RCC 7860 (cell line): ENCODE measurements at regions not wholly inside any gene's neighbourhood (a gene's known extent, or its start where the extent isn't known, plus 50 kb on each side); places are given as distances from the start of the nearest gene placed in this dataset.
"Not testable (repeated sequence)": the region's sequence is repeated elsewhere in the genome, so short reads cannot be mapped to it uniquely, and the experiment has no call there.

Source experiments
- DNase-seq: peaks from one replicate; pipeline ENCODE4 v3.0.0-alpha.2; 2015; ENCODE audit warnings: low spot score
- FAIRE-seq: peaks from 2 replicates; lab custom pipeline; 2012; peaks lifted over from hg19 to GRCh38; lab: Jason Lieb, UNC

DNA sequence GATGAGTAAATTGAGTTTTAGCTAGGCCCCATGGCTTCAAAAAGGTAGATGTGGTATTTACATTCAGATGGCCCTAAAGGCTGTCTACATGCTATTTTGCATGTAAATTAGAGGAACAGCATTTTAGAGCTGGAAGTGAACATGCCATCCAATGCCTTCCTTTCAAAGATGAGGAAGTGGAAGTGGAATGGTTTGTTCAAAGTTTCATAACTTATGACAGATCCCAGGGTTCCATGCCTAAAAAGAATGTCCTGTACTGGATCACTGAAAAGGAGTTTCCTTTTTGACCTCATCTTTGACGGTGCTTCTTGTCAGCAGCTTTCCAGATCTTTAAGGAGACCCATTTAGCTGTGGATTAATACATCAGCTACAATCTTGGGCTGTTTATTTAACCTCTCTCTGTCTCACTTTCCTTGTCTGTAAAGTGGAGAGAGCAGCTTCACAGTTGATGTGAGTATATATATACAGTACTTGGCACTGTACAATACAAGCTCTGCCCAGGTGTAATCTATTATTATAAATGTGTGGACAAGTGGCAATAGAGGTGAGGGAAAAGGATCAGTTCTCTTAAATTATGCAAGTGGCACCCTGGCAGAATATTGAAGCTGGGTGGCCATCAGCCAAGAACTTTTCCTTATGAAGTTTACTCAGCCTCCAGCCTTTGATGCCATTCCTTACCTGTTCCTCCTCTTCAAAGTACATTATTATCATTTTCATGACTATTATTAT lies 68.7 kb upstream of the GOLGA8B start:
- DNase-seq (no peak), FAIRE-seq (no peak)

DNA sequence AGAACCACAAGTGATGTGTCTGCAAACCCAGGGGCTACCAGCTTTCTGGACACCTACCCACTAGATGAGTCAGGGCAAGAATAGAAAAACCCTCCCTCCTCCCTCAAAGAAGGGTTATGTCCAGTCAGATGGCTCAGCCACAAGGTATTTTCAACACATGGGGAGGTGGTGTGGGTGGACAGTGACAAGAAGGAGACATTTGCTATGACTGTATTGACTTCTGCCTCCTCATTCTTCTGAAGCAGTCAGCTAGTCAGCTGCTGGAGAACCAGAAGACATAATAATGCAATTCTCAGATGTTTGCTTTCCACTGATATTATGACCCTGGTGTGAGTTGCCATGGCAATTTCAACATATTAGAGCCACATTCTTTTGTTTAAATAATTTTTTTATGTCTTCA lies 66.7 kb upstream of the GOLGA8B start:
- FAIRE-seq (no peak), DNase-seq (no peak)

DNA sequence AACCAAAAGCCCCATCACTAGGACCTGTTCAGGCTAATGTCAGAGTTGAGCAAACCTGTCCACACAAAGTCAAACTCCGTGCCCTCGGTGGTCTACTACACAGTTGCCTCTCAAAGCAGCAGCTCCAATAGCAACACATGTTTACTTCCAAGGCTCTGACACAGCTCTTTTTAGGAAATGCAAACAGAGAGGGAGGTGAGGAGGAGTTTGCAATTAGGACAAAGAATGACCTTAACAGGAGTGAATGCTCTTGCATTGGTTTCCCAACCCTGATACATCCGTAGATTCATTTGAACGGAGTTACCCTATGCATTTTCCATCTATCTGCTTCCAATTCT lies 64.8 kb upstream of the GOLGA8B start:
- FAIRE-seq: no peak
- DNase-seq: no peak

DNA sequence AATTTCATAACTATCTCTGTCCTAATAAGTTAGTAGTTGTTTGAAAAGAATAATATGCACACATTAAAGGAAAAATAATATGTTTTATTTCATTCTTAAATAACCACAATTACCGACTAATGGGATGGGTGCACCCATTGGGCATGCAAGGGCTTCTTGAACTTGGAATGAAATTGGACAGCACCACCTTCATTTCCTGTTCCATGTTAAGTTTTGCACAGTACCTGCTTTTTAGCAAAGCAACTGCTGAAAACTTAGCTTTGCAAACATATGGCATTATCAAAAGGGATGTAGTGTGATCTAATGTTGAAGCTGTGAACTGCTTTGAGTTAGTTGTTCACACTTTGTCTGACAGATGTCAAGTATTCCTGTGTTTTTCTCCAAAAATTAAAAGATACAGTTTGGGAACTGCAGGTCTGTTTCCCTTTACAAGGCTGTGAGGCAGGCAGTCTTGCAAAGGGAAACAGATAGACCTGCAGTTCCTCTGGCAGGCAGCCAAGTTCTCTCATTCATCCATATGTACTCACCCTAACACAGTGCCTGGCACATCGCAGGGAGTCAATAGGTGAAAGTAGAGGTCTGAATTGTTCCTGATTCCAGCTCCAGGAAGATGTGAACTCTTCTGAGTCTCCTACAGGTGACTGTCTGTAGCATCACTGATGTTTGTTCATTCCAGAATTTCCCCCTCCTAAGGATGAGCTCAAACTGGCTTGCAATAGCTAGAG lies 64.3 kb upstream of the GOLGA8B start:
- FAIRE-seq: no peak

DNA sequence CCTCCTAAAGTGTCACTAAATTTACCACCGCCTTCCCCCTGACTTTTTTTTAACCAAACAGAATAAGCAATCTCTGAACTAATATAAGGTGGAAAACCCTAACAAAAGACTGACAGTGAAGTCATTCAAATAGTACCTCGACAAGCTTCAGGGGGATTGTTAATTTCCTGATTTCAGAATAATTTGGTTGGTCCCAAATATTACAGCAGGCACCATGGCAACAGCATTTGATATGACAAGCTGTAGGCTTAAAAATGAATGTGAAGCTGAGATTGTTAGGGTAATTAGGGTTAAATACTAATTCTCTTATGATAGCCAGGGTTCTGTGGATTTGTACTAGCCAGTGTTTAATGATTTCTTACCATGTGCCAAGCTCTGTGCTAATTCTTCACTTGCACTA lies 63.5 kb upstream of the GOLGA8B start:
- FAIRE-seq (no peak), DNase-seq (no peak)

More for the DNA sequence above, 64.3 kb upstream of the GOLGA8B start:
- DNase-seq: no peak

DNA sequence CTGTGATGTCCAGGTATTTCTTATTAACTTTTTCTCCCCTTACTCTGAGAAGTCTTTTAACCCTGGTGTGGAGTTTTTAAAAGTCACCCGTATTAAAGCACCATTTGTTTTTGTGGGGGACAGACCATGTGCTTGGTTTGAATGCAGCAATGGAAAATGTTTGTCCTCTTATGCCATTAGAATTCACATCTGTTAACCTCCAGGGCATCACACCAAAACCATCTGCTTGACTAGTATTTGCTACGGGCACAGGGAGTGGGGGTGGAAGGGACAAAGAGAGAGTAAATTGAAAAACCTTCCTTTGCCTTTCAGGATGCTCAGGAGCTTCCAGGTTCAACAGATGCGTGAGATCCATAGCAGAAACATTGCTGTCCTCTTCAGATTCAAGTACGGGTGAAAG lies 61.4 kb upstream of the GOLGA8B start:
- FAIRE-seq: no peak
- DNase-seq: no peak

DNA sequence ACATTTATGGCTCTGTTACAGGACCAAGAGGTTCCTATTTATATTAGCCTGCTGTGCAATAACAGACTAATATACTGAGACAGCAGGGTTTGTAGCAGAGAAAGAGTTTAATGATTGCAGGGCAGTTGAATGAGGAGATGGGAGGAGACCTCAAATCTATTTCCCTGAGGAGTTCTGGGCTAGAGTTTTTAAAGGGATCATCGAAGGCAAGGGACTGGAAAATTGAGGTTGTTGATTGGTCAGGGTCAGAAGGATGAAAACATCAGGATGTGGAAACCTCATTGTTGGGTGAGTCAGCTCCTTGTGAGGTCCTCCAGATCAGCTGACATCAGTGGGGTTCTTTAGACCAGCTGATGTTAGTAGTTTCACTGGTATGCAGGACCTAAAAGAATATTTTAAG lies 60.6 kb upstream of the GOLGA8B start:
- DNase-seq (no peak), FAIRE-seq (no peak)

DNA sequence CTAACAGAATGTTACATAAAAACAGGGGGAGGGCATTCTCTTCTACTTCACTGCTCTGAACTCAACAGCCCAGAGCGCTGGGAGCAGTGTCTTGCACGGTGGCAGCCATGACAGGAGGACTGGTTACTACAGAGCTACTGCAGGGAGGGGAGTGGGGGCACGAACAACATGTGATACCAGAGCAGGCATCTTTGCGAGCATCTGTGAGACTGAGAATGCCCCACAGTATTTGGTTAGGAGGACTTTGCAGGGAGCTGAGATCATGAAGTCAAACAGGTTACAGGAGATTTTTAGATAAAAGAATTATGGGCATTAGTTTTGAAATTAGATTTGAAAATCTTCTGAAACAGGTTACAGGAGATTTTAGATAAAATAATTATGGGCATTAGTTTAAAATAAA lies 58.8 kb upstream of the GOLGA8B start:
- FAIRE-seq: no peak
- no peak for DNase-seq

DNA sequence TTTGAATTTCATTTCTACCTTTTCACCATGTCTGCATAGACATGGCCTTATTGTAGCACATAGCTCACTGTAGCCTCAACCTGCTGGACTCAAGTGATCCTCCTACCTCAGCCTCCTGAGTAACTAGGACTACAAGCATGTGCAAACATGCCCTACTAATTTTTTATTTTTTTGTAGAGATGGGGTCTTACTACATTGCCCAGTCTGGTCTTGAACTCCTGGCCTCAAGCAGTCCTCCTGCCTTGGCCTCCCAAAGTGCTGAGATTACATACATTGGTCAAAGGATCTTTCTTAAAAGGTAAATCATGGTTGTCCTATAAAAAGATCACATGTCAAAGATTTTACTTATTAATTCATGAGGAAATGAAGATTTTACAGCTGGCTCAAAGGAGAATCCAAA lies 57.2 kb upstream of the GOLGA8B start:
- DNase-seq: no peak
- FAIRE-seq: no peak

DNA sequence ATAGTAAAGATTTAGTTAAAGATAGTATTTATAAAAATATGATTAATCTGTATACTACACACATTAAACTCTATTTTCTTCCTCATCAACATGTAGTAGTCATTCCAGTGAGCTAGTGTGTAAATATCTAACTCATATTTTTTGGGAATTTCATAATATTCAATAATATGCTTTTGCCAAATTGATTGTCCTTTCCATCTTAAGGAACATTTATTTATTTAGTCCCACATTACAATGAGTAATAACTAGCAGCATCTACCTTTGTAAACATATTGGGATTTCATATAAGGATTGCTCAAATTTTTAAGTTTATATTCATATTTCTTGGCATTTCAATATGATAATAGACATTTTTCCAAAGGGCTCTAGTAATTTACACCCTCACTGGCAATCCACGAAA lies 53.9 kb upstream of the GOLGA8B start:
- no peak for FAIRE-seq
- DNase-seq: no peak

DNA sequence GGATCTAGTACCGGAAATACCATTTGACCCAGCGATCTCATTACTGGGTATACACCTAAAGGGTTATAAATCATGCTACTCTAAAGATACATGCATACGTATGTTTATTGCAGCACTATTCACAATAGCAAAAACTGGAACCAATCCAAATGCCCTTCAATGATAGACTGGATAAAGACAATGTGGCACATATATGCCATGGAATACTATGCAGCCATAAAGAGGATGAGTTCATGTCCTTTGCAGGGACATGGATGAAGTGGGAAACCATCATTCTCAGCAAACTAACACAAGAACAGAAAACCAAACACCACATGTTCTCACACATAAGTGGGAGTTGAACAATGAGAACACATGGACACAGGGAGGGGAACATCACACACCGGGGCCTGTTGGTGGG lies 50.2 kb upstream of the GOLGA8B start:
- FAIRE-seq, DNase-seq: not testable (repeated sequence)
